ENCODE measurements at regions not wholly inside any gene's neighbourhood (a gene's known extent, or its start where the extent isn't known, plus 50 kb on each side); places are given as distances from the start of the nearest gene placed in this dataset.

DNA sequence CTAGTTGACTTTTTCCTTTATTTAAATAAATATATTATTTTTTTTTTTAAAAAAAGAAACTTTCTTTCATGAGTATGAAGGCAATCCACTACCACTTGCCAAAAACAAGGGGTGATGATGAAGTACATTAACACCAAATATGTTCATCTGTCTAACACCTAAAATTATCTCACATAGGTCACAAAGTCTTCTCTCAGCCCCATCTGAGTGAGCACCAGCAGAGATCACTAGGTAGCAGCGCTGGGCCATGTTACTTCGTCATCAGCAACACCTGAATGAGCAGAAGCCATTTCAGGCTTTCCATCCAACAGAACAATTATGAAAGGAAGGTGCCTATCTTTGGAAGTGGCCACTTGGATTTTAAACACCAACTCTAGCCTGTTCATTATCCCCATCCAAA, 811.6 kb upstream of the AMELY start:
- TF ChIP-seq CTCF (IDR thresholded peaks at IDR 0.05) (no peak), POLR2A (IDR thresholded peaks at IDR 0.05) (no peak)
